OCI-LY7 (cell line): ENCODE measurements at regions not wholly inside any gene's neighbourhood (a gene's known extent, or its start where the extent isn't known, plus 50 kb on each side); places are given as distances from the start of the nearest gene placed in this dataset.

ENCODE experiments used
- BruUV-seq: library from RNA; stranded (reverse); fragments of 400-500 nt; replicated peaks from 2 replicates; lab custom pipeline; 2021; lab: Mats Ljungman, UMichigan
- CTCF ChIA-PET: fragments of 300-600 bp; sonication (Branson Sonifier 250); formaldehyde crosslinking; loops from one replicate; lab custom pipeline; 2022; ENCODE audit warnings: antibody characterized with exemption; ENCODE audit not compliant: unreplicated experiment; lab: Charles Lee
- POLR2A ChIA-PET: fragments of 300-600 bp; sonication (Branson Sonifier 250); formaldehyde crosslinking; loops from one replicate; lab custom pipeline; 2022; ENCODE audit warnings: antibody characterized with exemption; lab: Charles Lee
- DNase-seq: peaks from one replicate; pipeline ENCODE4 v3.0.0-alpha.2; 2015; ENCODE audit warnings: low spot score
- H2AFZ ChIP-seq: fragments of 200-600 bp; sonication (generic), shearing (Covaris generic); 2 replicates; pipeline ENCODE4 v1.6.1; 2014; ENCODE audit warnings: mild to moderate bottlenecking, antibody characterized with exemption, low read length, moderate library complexity
- H3K27ac ChIP-seq: fragments of 200-600 bp; sonication (generic); 2 replicates; pipeline ENCODE4 v1.5.1; 2014; ENCODE audit warnings: mixed run types, low read depth, mild to moderate bottlenecking, moderate library complexity, low read length, inconsistent platforms; ENCODE audit not compliant: poor library complexity, severe bottlenecking
- H3K36me3 ChIP-seq: fragments of 200-600 bp; sonication (generic); 2 replicates; pipeline ENCODE4 v1.6.1; 2014; ENCODE audit warnings: mild to moderate bottlenecking, antibody characterized with exemption, low read length, moderate library complexity, mixed read lengths; ENCODE audit not compliant: insufficient read depth
- H3K4me1 ChIP-seq: fragments of 200-600 bp; sonication (generic); 2 replicates; pipeline ENCODE4 v1.5.1; 2014; ENCODE audit warnings: mild to moderate bottlenecking, low read length; ENCODE audit not compliant: insufficient read depth, poor library complexity, severe bottlenecking
- H3K4me2 ChIP-seq: fragments of 200-600 bp; sonication (generic); 2 replicates; pipeline ENCODE4 v1.6.1; 2014; ENCODE audit warnings: mild to moderate bottlenecking, low read length
- H3K4me3 ChIP-seq: fragments of 200-600 bp; sonication (generic); 2 replicates; pipeline ENCODE4 v1.5.1; 2014; ENCODE audit warnings: mild to moderate bottlenecking, low read depth, low read length; ENCODE audit not compliant: poor library complexity, severe bottlenecking
- H3K79me2 ChIP-seq: fragments of 200-600 bp; sonication (generic); 2 replicates; pipeline ENCODE4 v1.6.1; 2016; ENCODE audit warnings: low read depth, mild to moderate bottlenecking, low read length, moderate library complexity, mixed read lengths; ENCODE audit not compliant: insufficient read depth
- H3K9me2 ChIP-seq: fragments of 200-600 bp; sonication (generic); 2 replicates; pipeline ENCODE4 v1.6.1; 2016; ENCODE audit warnings: mild to moderate bottlenecking, low read length, mixed read lengths; ENCODE audit not compliant: insufficient read depth
- H3K9me3 ChIP-seq: fragments of 200-600 bp; sonication (generic); 2 replicates; pipeline ENCODE4 v1.6.1; 2014; ENCODE audit warnings: mild to moderate bottlenecking, mixed run types, low read length, mixed read lengths
- H4K20me1 ChIP-seq: fragments of 200-600 bp; sonication (generic); 2 replicates; pipeline ENCODE4 v1.6.1; 2014; ENCODE audit warnings: mild to moderate bottlenecking, antibody characterized with exemption, low read length, moderate library complexity, mixed read lengths; ENCODE audit not compliant: insufficient read depth
- EZH2phosphoT487 ChIP-seq: fragments of 200-600 bp; sonication (generic); IDR thresholded peaks from 2 replicates; pipeline ENCODE4 v1.6.1; 2018; ENCODE audit warnings: low read depth, borderline replicate concordance, mild to moderate bottlenecking, mixed run types, antibody characterized with exemption, low read length, moderate library complexity, mixed read lengths
- intact Hi-C: fragments of 100-400 bp; cut with micrococcal nuclease; formaldehyde crosslinking; loops from one replicate; pipeline ENCODE4 v1.10.0; 2022; ENCODE audit not compliant: unreplicated experiment
- TF ChIP-seq, protein P1 (sequence below): fragments of 200-600 bp; sonication (generic); conservative IDR thresholded peaks from 2 replicates; pipeline ENCODE4 v1.5.1; 2014; ENCODE audit warnings: mild to moderate bottlenecking, antibody characterized with exemption, low read length, moderate library complexity, mixed read lengths

DNA sequence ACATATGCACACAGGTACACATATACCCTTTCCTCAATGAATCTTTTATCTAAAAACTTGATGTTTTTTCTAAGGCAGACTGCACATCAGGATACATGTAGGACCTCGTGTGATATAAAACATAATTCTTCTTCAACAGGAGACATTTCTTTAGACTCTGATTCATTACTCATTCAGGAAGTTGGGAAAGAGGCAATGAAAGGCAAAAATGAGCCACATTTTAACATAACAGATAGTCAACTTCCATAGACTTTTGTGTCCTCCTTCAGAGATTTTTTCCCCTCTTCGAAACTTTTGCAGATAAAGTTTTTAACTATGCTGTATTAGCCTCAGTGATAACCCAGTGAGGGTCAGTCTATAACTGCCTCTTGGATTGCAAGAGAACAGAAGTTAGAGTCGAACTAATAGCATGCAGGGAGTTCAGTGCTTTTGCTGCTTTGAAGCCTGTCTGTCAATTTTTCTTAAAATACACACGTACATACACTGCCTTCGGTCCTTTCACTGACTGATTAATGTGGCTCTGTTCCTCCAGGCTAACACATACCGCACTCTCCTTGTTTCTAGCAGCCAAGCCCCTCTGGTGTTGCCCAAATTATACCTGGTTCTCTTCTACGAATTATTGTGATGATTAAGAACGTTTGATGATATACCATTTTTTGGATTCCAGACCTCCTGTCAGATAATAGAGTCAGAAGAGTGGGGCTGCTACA, 562.5 kb upstream of the MAP3K7 start:
- intact Hi-C loops, result no loop called here
- CTCF ChIA-PET, result no interaction called here
- POLR2A ChIA-PET, result no interaction called here
- H3K9me2 ChIP-seq, result no peaks in the 10 kb centered on the region
- TF ChIP-seq, protein P1, sequence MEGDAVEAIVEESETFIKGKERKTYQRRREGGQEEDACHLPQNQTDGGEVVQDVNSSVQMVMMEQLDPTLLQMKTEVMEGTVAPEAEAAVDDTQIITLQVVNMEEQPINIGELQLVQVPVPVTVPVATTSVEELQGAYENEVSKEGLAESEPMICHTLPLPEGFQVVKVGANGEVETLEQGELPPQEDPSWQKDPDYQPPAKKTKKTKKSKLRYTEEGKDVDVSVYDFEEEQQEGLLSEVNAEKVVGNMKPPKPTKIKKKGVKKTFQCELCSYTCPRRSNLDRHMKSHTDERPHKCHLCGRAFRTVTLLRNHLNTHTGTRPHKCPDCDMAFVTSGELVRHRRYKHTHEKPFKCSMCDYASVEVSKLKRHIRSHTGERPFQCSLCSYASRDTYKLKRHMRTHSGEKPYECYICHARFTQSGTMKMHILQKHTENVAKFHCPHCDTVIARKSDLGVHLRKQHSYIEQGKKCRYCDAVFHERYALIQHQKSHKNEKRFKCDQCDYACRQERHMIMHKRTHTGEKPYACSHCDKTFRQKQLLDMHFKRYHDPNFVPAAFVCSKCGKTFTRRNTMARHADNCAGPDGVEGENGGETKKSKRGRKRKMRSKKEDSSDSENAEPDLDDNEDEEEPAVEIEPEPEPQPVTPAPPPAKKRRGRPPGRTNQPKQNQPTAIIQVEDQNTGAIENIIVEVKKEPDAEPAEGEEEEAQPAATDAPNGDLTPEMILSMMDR, result no peak
- TF ChIP-seq EZH2phosphoT487, result no peak
- H3K27ac ChIP-seq, result no peak overlapping the region
- no peaks in the 10 kb centered on the region for H3K79me2 ChIP-seq
- H4K20me1 ChIP-seq, result no peaks in the 10 kb centered on the region
- no peaks in the 10 kb centered on the region for H3K9me3 ChIP-seq
- no peak for DNase-seq
- no peak overlapping the region for H3K4me2 ChIP-seq
- no peak overlapping the region for H3K4me3 ChIP-seq
- H3K36me3 ChIP-seq, result no peaks in the 10 kb centered on the region
- H3K4me1 ChIP-seq, result no peaks in the 10 kb centered on the region
- BruUV-seq, result no TSS peak
- no peak overlapping the region for H2AFZ ChIP-seq

DNA sequence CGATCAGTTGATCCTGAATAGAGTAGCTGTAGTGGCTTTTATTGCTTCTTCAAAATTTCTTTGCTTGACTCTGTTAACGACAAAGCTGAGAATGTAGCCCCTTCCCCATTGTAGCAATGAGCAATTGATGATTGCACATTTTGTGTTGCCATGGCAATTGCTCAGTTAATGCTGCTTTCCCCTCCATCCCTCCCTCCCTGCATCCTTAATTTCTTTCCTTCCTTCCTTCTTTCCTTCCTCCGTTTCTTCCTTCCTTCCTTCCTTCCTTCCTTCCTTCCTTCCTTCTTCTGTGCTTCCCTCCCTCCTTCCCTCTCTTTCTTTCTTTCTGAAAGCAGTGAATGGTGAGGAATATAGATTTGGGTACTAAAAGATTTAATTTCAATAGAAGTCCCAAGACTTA, 557.3 kb upstream of the MAP3K7 start:
- Histone ChIP-seq H3K4me3 (no peak overlapping the region), H4K20me1 (no peaks in the 10 kb centered on the region), H3K9me2 (no peaks in the 10 kb centered on the region), H3K9me3 (no peaks in the 10 kb centered on the region), H3K4me2 (no peak overlapping the region), H2AFZ (no peak overlapping the region), H3K27ac (no peak overlapping the region), H3K79me2 (no peaks in the 10 kb centered on the region), H3K4me1 (no peaks in the 10 kb centered on the region), H3K36me3 (no peaks in the 10 kb centered on the region)
- no peak for DNase-seq
- BruUV-seq, result no TSS peak
- ChIA-PET POLR2A (interaction anchor here (0.6 to 0.7 kb wide), 2 partner anchors 525 to 1109 kb away, joined by 3 to 4 read pairs; no protein-coding TSS in a partner anchor), CTCF (no interaction called here)
- intact Hi-C loops, result no loop called here
- TF ChIP-seq EZH2phosphoT487, result no peak
- TF ChIP-seq, protein P1, result no peak

DNA sequence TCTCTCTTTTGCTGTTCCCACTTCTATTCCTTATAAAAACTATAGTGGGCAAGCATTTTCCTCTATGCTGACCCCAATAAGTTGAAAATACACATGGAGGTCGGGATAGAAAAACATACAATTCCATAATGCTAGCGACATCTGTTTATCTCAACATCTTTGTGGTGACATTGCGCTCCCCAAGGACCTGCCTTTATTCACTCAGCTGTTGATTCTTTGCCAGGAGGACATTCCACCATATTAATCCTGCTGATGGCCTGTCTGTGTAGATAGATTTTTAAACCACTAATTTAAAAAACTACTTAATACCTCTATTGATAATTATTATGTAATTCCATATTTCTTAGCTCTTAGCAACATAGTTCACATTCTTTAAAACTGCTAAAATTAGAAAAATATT, 555.3 kb upstream of the MAP3K7 start:
- intact Hi-C loops, result no loop called here
- Histone ChIP-seq H3K36me3 (no peaks in the 10 kb centered on the region), H2AFZ (no peak overlapping the region), H3K9me3 (no peaks in the 10 kb centered on the region), H3K9me2 (no peaks in the 10 kb centered on the region), H4K20me1 (no peaks in the 10 kb centered on the region), H3K79me2 (no peaks in the 10 kb centered on the region), H3K4me2 (no peak overlapping the region), H3K4me1 (no peaks in the 10 kb centered on the region), H3K27ac (no peak overlapping the region), H3K4me3 (no peak overlapping the region)
- no peak for DNase-seq
- no peak for TF ChIP-seq EZH2phosphoT487
- TF ChIP-seq, protein P1, result no peak
- BruUV-seq, result no TSS peak
- POLR2A ChIA-PET, result interaction anchor here (0.5 kb wide), 1 partner anchor 520 kb away, joined by 3 read pairs; no protein-coding TSS in a partner anchor
- CTCF ChIA-PET, result no interaction called here
